ENCODE measurements at regions not wholly inside any gene's neighbourhood (a gene's known extent, or its start where the extent isn't known, plus 50 kb on each side); places are given as distances from the start of the nearest gene placed in this dataset.

- H3K27ac ChIP-seq (ENCODE audit: low read depth, low read length, poor library complexity, severe bottlenecking) = no peak overlapping the region
- no peaks in the 10 kb centered on the region for H3K27me3 ChIP-seq (ENCODE audit: insufficient read depth, low read length)
- H3K4me3 ChIP-seq (ENCODE audit: low read depth, low read length, poor library complexity, severe bottlenecking) = no peak overlapping the region
- H2AFZ ChIP-seq (ENCODE audit: low read length) = no peak overlapping the region
- no peaks in the 10 kb centered on the region for H3K36me3 ChIP-seq (ENCODE audit: insufficient read depth, low read length)
- no peak for TF ChIP-seq EZH2 (IDR thresholded peaks at IDR 0.05; ENCODE audit: borderline replicate concordance, low read length)
- TF ChIP-seq CTCF (IDR thresholded peaks at IDR 0.05; ENCODE audit: low read length) = no peak
- H3K79me2 ChIP-seq (ENCODE audit: insufficient read depth, low read length) = no peaks in the 10 kb centered on the region
- no peaks in the 10 kb centered on the region for H3F3A ChIP-seq (ENCODE audit: insufficient read depth, low read length)
- no peaks in the 10 kb centered on the region for H4K20me1 ChIP-seq (ENCODE audit: insufficient read depth, low read length)
- H3K9me2 ChIP-seq (ENCODE audit: low read depth, low read length) = no peaks in the 10 kb centered on the region
- H3K4me1 ChIP-seq (ENCODE audit: insufficient read depth, low read length, severe bottlenecking) = no peaks in the 10 kb centered on the region
- no peak overlapping the region for H3K4me2 ChIP-seq (ENCODE audit: low read length)
- no peaks in the 10 kb centered on the region for H3K9me3 ChIP-seq (ENCODE audit: low read length)
- no peak overlapping the region for H3K9ac ChIP-seq (ENCODE audit: low read length)
Measured at GRCh38 chr6:145031001-145031400, 704.3 kb downstream of the EPM2A start.

- Histone ChIP-seq H3K9me3 (ENCODE audit: low read length) (no peaks in the 10 kb centered on the region), H3K79me2 (ENCODE audit: insufficient read depth, low read length) (no peaks in the 10 kb centered on the region), H3K9ac (ENCODE audit: low read length) (no peak overlapping the region), H3K27ac (ENCODE audit: low read depth, low read length, poor library complexity, severe bottlenecking) (no peak overlapping the region), H3K9me2 (ENCODE audit: low read depth, low read length) (no peaks in the 10 kb centered on the region), H2AFZ (ENCODE audit: low read length) (no peak overlapping the region), H3K4me2 (ENCODE audit: low read length) (no peak overlapping the region), H3K4me3 (ENCODE audit: low read depth, low read length, poor library complexity, severe bottlenecking) (no peak overlapping the region), H3K27me3 (ENCODE audit: insufficient read depth, low read length) (no peaks in the 10 kb centered on the region), H3K4me1 (ENCODE audit: insufficient read depth, low read length, severe bottlenecking) (no peaks in the 10 kb centered on the region), H3F3A (ENCODE audit: insufficient read depth, low read length) (no peaks in the 10 kb centered on the region), H4K20me1 (ENCODE audit: insufficient read depth, low read length) (no peaks in the 10 kb centered on the region), H3K36me3 (ENCODE audit: insufficient read depth, low read length) (no peaks in the 10 kb centered on the region)
- TF ChIP-seq EZH2 (IDR thresholded peaks at IDR 0.05; ENCODE audit: borderline replicate concordance, low read length) = no peak
- no peak for TF ChIP-seq CTCF (IDR thresholded peaks at IDR 0.05; ENCODE audit: low read length)
Measured at GRCh38 chr6:145031962-145032361, 703.4 kb downstream of the EPM2A start.

GRCh38 chr6:145032562-145033145 is 702.7 kb downstream of the EPM2A start:
- Histone ChIP-seq H4K20me1 (ENCODE audit: insufficient read depth, low read length) (no peaks in the 10 kb centered on the region), H2AFZ (ENCODE audit: low read length) (no peak overlapping the region), H3K9me3 (ENCODE audit: low read length) (no peaks in the 10 kb centered on the region), H3K4me1 (ENCODE audit: insufficient read depth, low read length, severe bottlenecking) (no peaks in the 10 kb centered on the region), H3K36me3 (ENCODE audit: insufficient read depth, low read length) (no peaks in the 10 kb centered on the region), H3K27ac (ENCODE audit: low read depth, low read length, poor library complexity, severe bottlenecking) (no peak overlapping the region), H3K27me3 (ENCODE audit: insufficient read depth, low read length) (no peaks in the 10 kb centered on the region), H3K4me3 (ENCODE audit: low read depth, low read length, poor library complexity, severe bottlenecking) (no peak overlapping the region), H3K79me2 (ENCODE audit: insufficient read depth, low read length) (no peaks in the 10 kb centered on the region), H3F3A (ENCODE audit: insufficient read depth, low read length) (no peaks in the 10 kb centered on the region), H3K4me2 (ENCODE audit: low read length) (no peak overlapping the region), H3K9me2 (ENCODE audit: low read depth, low read length) (no peaks in the 10 kb centered on the region), H3K9ac (ENCODE audit: low read length) (no peak overlapping the region)
- TF ChIP-seq EZH2 (IDR thresholded peaks at IDR 0.05; ENCODE audit: borderline replicate concordance, low read length) = no peak
- no peak for TF ChIP-seq CTCF (IDR thresholded peaks at IDR 0.05; ENCODE audit: low read length)

Measured in OCI-LY1 (cell line).